HUDEP-2 (cell line): ENCODE measurements at regions not wholly inside any gene's neighbourhood (a gene's known extent, or its start where the extent isn't known, plus 50 kb on each side); places are given as distances from the start of the nearest gene placed in this dataset.

Experiments used
- DNase-seq, 76 experiments: peaks; one replicate each; lab custom pipeline; 2025; ENCODE audit not compliant: unreplicated experiment in 76 of 76; lab: John Stamatoyannopoulos, UW

- no peak for DNase-seq
Measured at GRCh38 chr17:73694491-73694890, 50.2 kb upstream of the SDK2 start.

GRCh38 chr17:73695035-73695738 is 50.9 kb upstream of the SDK2 start:
- no peak for DNase-seq

- DNase-seq = no peak
Measured at GRCh38 chr17:73696251-73696650, 52.0 kb upstream of the SDK2 start.

- DNase-seq = no peak
Measured at GRCh38 chr17:73697872-73698271, 53.6 kb upstream of the SDK2 start.

- no peak for DNase-seq
Measured at GRCh38 chr17:73698966-73699365, 54.7 kb upstream of the SDK2 start.

GRCh38 chr17:73701701-73702100 is 57.5 kb upstream of the SDK2 start:
- DNase-seq = no peak

- no peak for DNase-seq
Measured at GRCh38 chr17:73703192-73703591, 58.9 kb upstream of the SDK2 start.

GRCh38 chr17:73703917-73704316 is 59.7 kb upstream of the SDK2 start:
- no peak for DNase-seq

- DNase-seq = no peak
Measured at GRCh38 chr17:73705594-73705993, 61.3 kb upstream of the SDK2 start.

GRCh38 chr17:73706428-73706827 is 62.2 kb upstream of the SDK2 start:
- no peak for DNase-seq

GRCh38 chr17:73706858-73707257 is 62.6 kb upstream of the SDK2 start:
- DNase-seq = no peak

GRCh38 chr17:73707358-73707757 is 63.1 kb upstream of the SDK2 start:
- no peak for DNase-seq

- peak in 49 of 76 experiments; percentile 2 to 65 (median 20) for DNase-seq
Measured at GRCh38 chr17:73710095-73710592, 65.9 kb upstream of the SDK2 start.

- no peak for DNase-seq
Measured at GRCh38 chr17:73711184-73711583, 66.9 kb upstream of the SDK2 start.

GRCh38 chr17:73711916-73712315 is 67.7 kb upstream of the SDK2 start:
- DNase-seq = no peak

GRCh38 chr17:73713136-73713535 is 68.9 kb upstream of the SDK2 start:
- DNase-seq = no peak

GRCh38 chr17:73715769-73716168 is 71.5 kb upstream of the SDK2 start:
- DNase-seq = no peak

GRCh38 chr17:73717690-73718089 is 73.4 kb upstream of the SDK2 start:
- DNase-seq = no peak

GRCh38 chr17:73718362-73718761 is 74.1 kb upstream of the SDK2 start:
- no peak for DNase-seq

- DNase-seq = no peak
Measured at GRCh38 chr17:73718912-73719311, 74.7 kb upstream of the SDK2 start.

GRCh38 chr17:73719588-73720071 is 75.4 kb upstream of the SDK2 start:
- no peak for DNase-seq

- DNase-seq = no peak
Measured at GRCh38 chr17:73720187-73720834, 76.1 kb upstream of the SDK2 start.
